ENCODE measurements at regions not wholly inside any gene's neighbourhood (a gene's known extent, or its start where the extent isn't known, plus 50 kb on each side); places are given as distances from the start of the nearest gene placed in this dataset.
"Not testable (repeated sequence)": the region's sequence is repeated elsewhere in the genome, so short reads cannot be mapped to it uniquely, and the experiment has no call there.

- no peaks in the 10 kb centered on the region for H3K79me2 ChIP-seq (ENCODE audit: insufficient read depth, low read depth)
- H3K4me2 ChIP-seq, result no peak overlapping the region
- TF ChIP-seq CTCF (conservative IDR thresholded peaks at IDR 0.05; ENCODE audit: low read depth, low read length), result no peak
- H3K27ac ChIP-seq, result no peak overlapping the region
- H3K4me1 ChIP-seq (ENCODE audit: low read depth, poor library complexity, severe bottlenecking), result no peaks in the 10 kb centered on the region
- no peak overlapping the region for H3K9ac ChIP-seq
- no peak overlapping the region for H3K4me3 ChIP-seq (IDR thresholded peaks at IDR 0.05; ENCODE audit: insufficient read depth, low read depth, low read length)
- no peaks in the 10 kb centered on the region for H4K20me1 ChIP-seq (ENCODE audit: insufficient read depth)
- no peaks in the 10 kb centered on the region for H3K36me3 ChIP-seq (ENCODE audit: insufficient read depth)
- no peak overlapping the region for H2AFZ ChIP-seq (ENCODE audit: low read depth)
- H3K27me3 ChIP-seq (ENCODE audit: insufficient read depth, low read depth), result no peaks in the 10 kb centered on the region
Measured at GRCh38 chr1:60841116-60842046, 241.0 kb upstream of the NFIA start.

GRCh38 chr1:60840476-60840875 is 241.9 kb upstream of the NFIA start:
- H3K9ac ChIP-seq; H3K4me3 ChIP-seq (IDR thresholded peaks at IDR 0.05; ENCODE audit: insufficient read depth, low read depth, low read length); H3K36me3 ChIP-seq (ENCODE audit: insufficient read depth); H3K27ac ChIP-seq; H3K4me1 ChIP-seq (ENCODE audit: low read depth, poor library complexity, severe bottlenecking); H2AFZ ChIP-seq (ENCODE audit: low read depth); H3K79me2 ChIP-seq (ENCODE audit: insufficient read depth, low read depth); H4K20me1 ChIP-seq (ENCODE audit: insufficient read depth); H3K27me3 ChIP-seq (ENCODE audit: insufficient read depth, low read depth); H3K4me2 ChIP-seq: not testable (repeated sequence)

GRCh38 chr1:60835649-60836048 is 246.7 kb upstream of the NFIA start:
- Histone ChIP-seq H3K4me2 (no peak overlapping the region), H3K9ac (no peak overlapping the region), H3K27me3 (ENCODE audit: insufficient read depth, low read depth) (no peaks in the 10 kb centered on the region)

GRCh38 chr1:60833173-60833572 is 249.2 kb upstream of the NFIA start:
- H3K4me3 ChIP-seq (IDR thresholded peaks at IDR 0.05; ENCODE audit: insufficient read depth, low read depth, low read length), result no peak overlapping the region
- H2AFZ ChIP-seq (ENCODE audit: low read depth), result no peak overlapping the region
- H3K4me2 ChIP-seq, result no peak overlapping the region
- H3K36me3 ChIP-seq (ENCODE audit: insufficient read depth), result no peaks in the 10 kb centered on the region
- H4K20me1 ChIP-seq (ENCODE audit: insufficient read depth), result no peaks in the 10 kb centered on the region
- no peak overlapping the region for H3K27ac ChIP-seq
- no peaks in the 10 kb centered on the region for H3K4me1 ChIP-seq (ENCODE audit: low read depth, poor library complexity, severe bottlenecking)
- no peaks in the 10 kb centered on the region for H3K27me3 ChIP-seq (ENCODE audit: insufficient read depth, low read depth)
- TF ChIP-seq CTCF (conservative IDR thresholded peaks at IDR 0.05; ENCODE audit: low read depth, low read length), result no peak
- H3K79me2 ChIP-seq (ENCODE audit: insufficient read depth, low read depth), result no peaks in the 10 kb centered on the region
- H3K9ac ChIP-seq, result no peak overlapping the region

More at GRCh38 chr1:60835649-60836048, 246.7 kb upstream of the NFIA start:
- Histone ChIP-seq H4K20me1 (ENCODE audit: insufficient read depth) (no peaks in the 10 kb centered on the region), H3K36me3 (ENCODE audit: insufficient read depth) (no peaks in the 10 kb centered on the region), H3K4me1 (ENCODE audit: low read depth, poor library complexity, severe bottlenecking) (no peaks in the 10 kb centered on the region), H3K27ac (no peak overlapping the region), H3K4me3 (IDR thresholded peaks at IDR 0.05; ENCODE audit: insufficient read depth, low read depth, low read length) (no peak overlapping the region), H3K79me2 (ENCODE audit: insufficient read depth, low read depth) (no peaks in the 10 kb centered on the region), H2AFZ (ENCODE audit: low read depth) (no peak overlapping the region)
- TF ChIP-seq CTCF (conservative IDR thresholded peaks at IDR 0.05; ENCODE audit: low read depth, low read length), result no peak

- Histone ChIP-seq H3K79me2 (ENCODE audit: insufficient read depth, low read depth) (no peaks in the 10 kb centered on the region), H3K36me3 (ENCODE audit: insufficient read depth) (no peaks in the 10 kb centered on the region), H3K4me3 (IDR thresholded peaks at IDR 0.05; ENCODE audit: insufficient read depth, low read depth, low read length) (no peak overlapping the region), H4K20me1 (ENCODE audit: insufficient read depth) (no peaks in the 10 kb centered on the region), H3K27ac (no peak overlapping the region), H3K9ac (no peak overlapping the region), H2AFZ (ENCODE audit: low read depth) (no peak overlapping the region), H3K4me2 (no peak overlapping the region), H3K4me1 (ENCODE audit: low read depth, poor library complexity, severe bottlenecking) (no peaks in the 10 kb centered on the region), H3K27me3 (ENCODE audit: insufficient read depth, low read depth) (no peaks in the 10 kb centered on the region)
- TF ChIP-seq CTCF (conservative IDR thresholded peaks at IDR 0.05; ENCODE audit: low read depth, low read length), result no peak
Measured at GRCh38 chr1:60832367-60832766, 250.0 kb upstream of the NFIA start.
